Stimulated activated CD4-positive, alpha-beta T cell treated with anti-CD3 and anti-CD28 coated beads, Interleukin-12 subunit alpha, Interleukin-12 subunit beta, amount 100 ng/mL, for 4 hours (primary cell): ENCODE measurements at regions not wholly inside any gene's neighbourhood (a gene's known extent, or its start where the extent isn't known, plus 50 kb on each side); places are given as distances from the start of the nearest gene placed in this dataset.
A peak's percentile ranks its signal among the peaks of the same experiment; 100 is the strongest.

Experiments
- DNase-seq: peaks from one replicate; pipeline ENCODE4 v3.0.0-alpha.2; 2020

DNA sequence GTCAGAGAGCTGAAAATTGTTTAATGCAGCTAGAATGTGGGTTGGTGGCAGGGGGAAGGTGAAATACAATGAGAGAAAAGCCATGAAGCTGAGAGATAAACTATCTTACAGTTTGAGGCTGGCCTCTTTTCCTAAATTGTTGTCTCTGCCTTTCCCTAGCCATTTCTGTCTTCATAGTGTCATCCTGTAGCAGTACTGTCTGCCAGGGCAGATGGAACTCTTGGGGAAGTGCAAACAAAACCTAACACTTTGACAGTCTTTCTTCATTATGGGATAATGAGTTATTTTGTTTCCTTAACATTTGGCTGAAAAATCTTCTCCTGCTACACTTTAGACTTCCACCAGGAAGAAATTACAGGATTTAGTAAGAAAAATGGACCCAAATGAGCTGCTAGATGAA lies 197.8 kb upstream of the ARX start:
- no peak for DNase-seq

- DNase-seq, result no peak
These were observed 192.2 kb upstream of the ARX start for GRCh38 chrX:25207803-25208475.

- DNase-seq, result no peak
These were observed 191.0 kb upstream of the ARX start for GRCh38 chrX:25206778-25207177.

- DNase-seq, result no peak
These were observed 188.4 kb upstream of the ARX start for GRCh38 chrX:25204182-25204581.

- DNase-seq, result no peak
These were observed 187.1 kb upstream of the ARX start for GRCh38 chrX:25202827-25203226.

GRCh38 chrX:25198891-25199290 lies 183.1 kb upstream of the ARX start:
- DNase-seq, result no peak

DNA sequence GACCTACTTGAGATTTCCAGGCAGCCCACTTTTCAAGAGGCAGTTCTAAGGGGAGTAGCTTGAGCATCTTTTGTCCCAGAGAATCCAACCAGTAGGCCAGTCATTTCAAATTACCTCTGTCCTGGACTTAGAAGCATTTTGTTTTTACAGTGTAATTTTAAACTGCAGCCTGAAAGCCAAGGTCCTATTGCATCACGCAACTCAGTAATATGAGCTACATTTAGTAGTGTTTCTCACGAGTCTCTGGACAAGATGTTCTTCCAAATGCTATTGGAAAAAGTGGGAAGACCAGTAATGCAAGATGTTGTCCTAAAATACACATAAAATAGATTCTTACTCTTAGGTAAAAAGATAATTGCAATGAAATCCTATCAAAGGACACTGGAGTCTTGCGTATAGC lies 182.5 kb upstream of the ARX start:
- DNase-seq, result no peak

DNA sequence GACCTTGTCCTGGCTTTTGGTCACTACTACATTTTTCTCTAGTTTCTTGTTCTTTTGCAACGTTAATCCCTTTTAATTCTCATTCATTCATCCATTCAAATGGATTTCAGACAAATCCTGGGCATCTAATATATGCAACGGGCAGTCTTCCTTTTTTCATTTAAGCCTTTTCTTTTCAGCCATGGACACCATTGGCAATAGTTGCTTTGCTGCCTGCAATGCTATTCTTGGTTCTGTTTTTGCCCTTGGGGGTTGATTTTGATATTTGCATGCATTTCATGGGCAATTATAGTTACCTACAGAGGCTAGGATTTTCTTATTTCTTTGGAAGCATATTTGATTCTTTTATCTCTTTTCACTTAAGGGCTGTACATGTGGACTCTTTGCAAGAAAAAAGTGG lies 180.5 kb upstream of the ARX start:
- no peak for DNase-seq

GRCh38 chrX:25191403-25191802 lies 175.6 kb upstream of the ARX start:
- no peak for DNase-seq

- no peak for DNase-seq
These were observed 166.0 kb upstream of the ARX start for GRCh38 chrX:25181775-25182174.

DNA sequence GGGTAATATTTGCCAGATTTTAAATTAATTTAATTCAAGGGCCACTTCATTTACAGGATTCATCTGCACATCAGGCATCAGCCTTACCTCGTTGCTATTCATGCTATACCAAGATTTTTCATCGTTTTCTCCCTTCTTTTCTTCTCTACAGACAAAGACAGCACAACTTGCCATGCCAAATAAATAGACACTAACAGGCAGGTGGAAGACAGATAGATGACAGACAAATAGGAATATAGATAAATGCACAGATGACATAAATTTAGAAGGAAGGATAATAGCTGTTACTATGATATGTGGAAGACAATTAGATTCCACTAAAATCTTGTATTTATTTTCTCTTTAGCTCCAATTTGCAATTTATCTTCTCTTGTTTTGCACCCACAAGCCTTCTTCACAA lies 164.5 kb upstream of the ARX start:
- DNase-seq, result no peak

DNA sequence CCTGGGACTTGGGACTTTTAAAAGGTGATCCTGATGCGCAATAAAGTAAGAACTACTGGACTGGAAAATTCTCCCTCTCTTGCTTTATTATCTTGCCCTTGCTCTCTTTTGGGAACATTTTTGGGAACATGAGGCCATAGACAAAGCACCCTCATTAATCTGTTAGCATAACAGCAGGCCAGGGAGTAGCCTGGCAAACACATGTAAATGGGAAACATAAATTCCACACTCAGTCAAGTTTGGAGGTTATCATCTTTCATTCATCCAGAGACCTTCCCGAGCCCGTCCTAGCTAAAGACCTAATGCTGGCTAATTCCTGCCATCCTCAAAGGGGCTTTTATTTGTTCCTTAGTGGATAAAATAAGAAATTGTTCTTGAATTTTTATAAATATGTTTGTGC lies 162.8 kb upstream of the ARX start:
- DNase-seq, result no peak

- DNase-seq, result no peak
These were observed 160.0 kb upstream of the ARX start for GRCh38 chrX:25175743-25176142.

DNA sequence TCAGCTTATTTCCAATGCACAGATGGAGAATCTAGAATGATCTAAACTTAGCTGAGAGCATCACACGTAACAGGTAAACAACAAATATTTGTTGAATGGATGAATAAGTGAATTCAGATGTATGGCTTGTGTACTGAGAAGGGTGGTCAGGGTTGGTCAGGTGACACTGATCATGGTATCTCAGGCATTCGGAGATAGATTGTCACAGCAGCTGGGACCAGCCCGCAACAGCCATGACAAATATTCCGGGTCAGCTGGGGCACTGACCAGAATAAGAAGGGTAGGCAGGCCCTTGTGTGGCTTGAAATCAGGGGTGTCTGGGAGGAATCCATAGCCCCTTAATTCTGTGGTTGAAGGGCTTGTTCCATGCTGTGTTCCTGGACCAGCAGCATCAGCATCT lies 159.4 kb upstream of the ARX start:
- DNase-seq, result no peak

DNA sequence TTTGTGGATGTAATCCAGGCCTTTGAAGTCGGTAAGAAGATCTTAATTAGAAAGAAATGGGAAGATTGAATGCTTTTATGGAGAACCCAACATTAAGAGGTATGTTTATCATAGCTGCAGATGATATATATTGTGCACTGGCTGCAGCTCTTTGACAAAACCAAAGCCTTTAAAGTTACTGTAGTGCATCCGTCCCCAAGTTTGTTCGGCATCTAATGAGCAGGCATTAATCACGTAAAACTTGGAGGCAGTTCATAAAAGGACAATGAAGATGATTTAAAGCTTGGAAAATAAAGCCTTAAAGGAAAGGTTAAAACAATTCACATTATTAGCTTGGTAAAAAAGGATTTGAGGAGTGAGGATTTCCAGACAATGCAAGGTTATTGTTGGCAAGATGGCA lies 150.8 kb upstream of the ARX start:
- no peak for DNase-seq

DNA sequence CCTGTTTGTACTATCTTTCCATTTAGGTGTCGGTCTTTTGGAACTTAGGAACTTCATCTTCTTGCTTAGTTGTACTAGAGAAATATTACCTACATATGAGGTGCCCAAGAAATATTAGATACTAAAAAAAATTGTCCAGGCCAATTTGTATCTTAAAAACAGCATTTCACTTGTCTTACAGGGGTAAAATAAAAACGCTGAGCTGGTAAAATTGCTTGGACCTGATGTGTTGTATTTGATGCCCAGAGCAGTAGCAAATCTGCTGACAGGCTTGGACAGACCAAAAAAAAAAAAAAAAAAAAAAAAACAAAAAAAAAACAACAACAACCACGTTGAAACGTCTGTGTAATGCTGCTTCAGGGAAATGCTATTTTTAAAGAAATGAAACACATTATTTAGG lies 150.4 kb upstream of the ARX start:
- no peak for DNase-seq

DNA sequence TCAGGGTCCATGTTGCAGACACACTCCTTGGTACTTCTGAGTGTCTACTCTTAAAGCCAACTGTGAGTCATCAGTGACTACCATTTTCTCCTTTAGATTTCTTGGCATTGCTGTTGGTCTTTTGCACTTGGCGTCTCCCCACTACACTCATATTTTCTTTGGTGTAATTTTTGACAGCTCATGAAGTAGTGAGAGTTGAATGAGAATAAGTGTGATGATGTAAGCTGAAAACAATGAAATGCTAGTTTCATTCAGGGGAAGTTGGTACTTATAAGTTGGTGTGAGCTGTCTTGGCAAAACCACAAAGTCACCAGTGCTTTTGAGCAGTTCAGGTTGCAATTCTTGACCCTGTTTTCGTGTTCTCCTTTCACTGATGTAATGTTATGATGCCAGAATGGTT lies 142.9 kb upstream of the ARX start:
- no peak for DNase-seq

- no peak for DNase-seq
These were observed 141.1 kb upstream of the ARX start for GRCh38 chrX:25156832-25157231.

GRCh38 chrX:25156323-25156722 lies 140.6 kb upstream of the ARX start:
- DNase-seq, result no peak

DNA sequence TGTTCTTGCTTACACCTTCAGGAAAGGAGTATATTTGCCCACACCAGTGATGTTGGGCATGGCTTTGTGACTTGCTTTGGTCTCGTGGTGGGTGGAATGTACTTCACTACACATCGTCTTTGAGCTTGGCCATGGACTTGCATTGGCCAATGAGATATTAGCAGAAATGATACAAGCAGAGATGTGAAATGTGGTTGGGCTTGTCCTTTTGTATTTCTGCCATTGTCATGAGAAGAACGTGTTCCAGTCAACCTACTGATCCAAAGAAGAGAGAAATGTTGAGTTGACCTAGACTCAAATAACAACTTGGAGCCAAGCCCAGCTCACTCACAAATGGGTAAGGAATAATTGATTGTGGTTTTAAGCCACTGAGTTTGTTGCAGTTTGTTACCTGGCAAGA lies 138.4 kb upstream of the ARX start:
- DNase-seq, result no peak

DNA sequence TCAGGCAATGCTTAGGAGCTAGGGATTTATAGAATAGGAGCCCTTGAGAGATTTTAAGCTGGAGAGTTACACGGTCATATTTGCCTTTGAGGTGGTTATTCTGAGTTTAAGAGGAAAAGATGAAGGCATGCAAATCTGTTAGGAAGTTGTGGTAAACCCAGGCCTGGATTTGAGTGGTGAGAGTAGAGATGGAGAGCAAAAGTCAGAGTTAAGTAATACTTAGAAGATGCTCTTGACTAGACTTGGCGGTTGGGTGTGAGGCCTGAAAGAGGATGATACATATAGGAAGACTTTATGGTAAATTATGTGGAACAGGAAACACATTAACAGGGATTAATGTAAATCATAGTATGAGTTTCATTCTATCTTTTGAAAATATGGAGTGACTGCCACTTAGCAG lies 136.0 kb upstream of the ARX start:
- no peak for DNase-seq

GRCh38 chrX:25144043-25144940 lies 128.5 kb upstream of the ARX start:
- DNase-seq, result peak; percentile 29

DNA sequence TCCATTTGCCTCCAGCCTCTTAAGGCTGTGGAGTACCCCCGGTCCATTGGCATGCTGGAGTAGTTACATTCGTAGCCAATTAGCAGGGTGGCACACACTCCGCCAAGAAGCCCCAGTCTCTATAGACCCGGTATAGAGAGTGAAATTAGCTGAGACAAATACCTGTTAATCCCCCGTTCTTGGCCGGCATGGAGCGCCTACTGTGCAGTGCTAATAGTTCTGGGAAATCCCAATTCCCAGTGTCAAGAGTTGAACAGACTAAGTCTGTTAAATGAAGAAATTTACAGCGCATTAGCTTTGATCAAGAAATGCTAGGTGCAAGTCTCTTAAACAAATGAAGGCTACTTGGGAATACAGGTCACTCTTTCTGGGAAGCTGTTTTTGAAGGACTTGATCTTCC lies 127.8 kb upstream of the ARX start:
- no peak for DNase-seq

- DNase-seq, result no peak
These were observed 125.9 kb upstream of the ARX start for GRCh38 chrX:25141684-25142083.

- DNase-seq, result no peak
These were observed 115.3 kb upstream of the ARX start for GRCh38 chrX:25131055-25131454.
